Ovary (tissue), 3 donors: ENCODE measurements at regions not wholly inside any gene's neighbourhood (a gene's known extent, or its start where the extent isn't known, plus 50 kb on each side); places are given as distances from the start of the nearest gene placed in this dataset.

Experiments
- CTCF ChIP-seq, 3 donors: fragments of 450-650 bp in 2 of 3; fragments of 200-600 bp in 1 of 3; IDR thresholded peaks; one replicate each; pipeline versions ENCODE4 v1.5.1 to v1.8.0; 2016 to 2022; ENCODE audit warnings: antibody characterized with exemption in 3 of 3, mild to moderate bottlenecking in 1 of 3
- EP300 ChIP-seq: sonication (generic); formaldehyde crosslinking; IDR thresholded peaks from one replicate; pipeline ENCODE4 v1.6.1; 2017; ENCODE audit warnings: antibody characterized with exemption
- POLR2A ChIP-seq: fragments of 450-650 bp; IDR thresholded peaks from one replicate; pipeline ENCODE4 v1.6.1; 2017; ENCODE audit warnings: antibody characterized with exemption, mild to moderate bottlenecking, moderate library complexity
- donor health status: DM: no; HTN: no; CAD: no.

- no peak for TF ChIP-seq POLR2A
- no peak for TF ChIP-seq CTCF (IDR thresholded peaks at IDR 0.05)
- TF ChIP-seq EP300, result no peak
Measured at GRCh38 chr4:140254651-140255299, 100.8 kb upstream of the MAML3 start.
